HG02938 (cell line): ENCODE measurements at regions not wholly inside any gene's neighbourhood (a gene's known extent, or its start where the extent isn't known, plus 50 kb on each side); places are given as distances from the start of the nearest gene placed in this dataset.

ENCODE experiments used
- ATAC-seq: cut with Tn5 transposase; IDR thresholded peaks from one replicate; pipeline ENCODE4 v1.9.1; 2021; ENCODE audit warnings: mild to moderate bottlenecking, moderate library complexity; ENCODE audit not compliant: unreplicated experiment

GRCh38 chr11:130609121-130610035 lies 160.9 kb downstream of the ADAMTS15 start:
- no peak for ATAC-seq

GRCh38 chr11:130611791-130612251 lies 163.4 kb downstream of the ADAMTS15 start:
- no peak for ATAC-seq

GRCh38 chr11:130612291-130612851 lies 163.9 kb downstream of the ADAMTS15 start:
- ATAC-seq = no peak

- no peak for ATAC-seq
Measured at GRCh38 chr11:130613396-130613795, 165.0 kb downstream of the ADAMTS15 start.

- ATAC-seq = no peak
Measured at GRCh38 chr11:130614591-130614990, 166.1 kb downstream of the ADAMTS15 start.

- no peak for ATAC-seq
Measured at GRCh38 chr11:130615561-130615960, 167.1 kb downstream of the ADAMTS15 start.

GRCh38 chr11:130616573-130616972 lies 168.1 kb downstream of the ADAMTS15 start:
- ATAC-seq = no peak

- ATAC-seq = no peak
Measured at GRCh38 chr11:130617001-130617400, 168.6 kb downstream of the ADAMTS15 start.

GRCh38 chr11:130620548-130620947 lies 172.1 kb downstream of the ADAMTS15 start:
- no peak for ATAC-seq

GRCh38 chr11:130622141-130622542 lies 173.7 kb downstream of the ADAMTS15 start:
- no peak for ATAC-seq

GRCh38 chr11:130623670-130624668 lies 175.5 kb downstream of the ADAMTS15 start:
- ATAC-seq = no peak

GRCh38 chr11:130624971-130625544 lies 176.6 kb downstream of the ADAMTS15 start:
- no peak for ATAC-seq

GRCh38 chr11:130625578-130626306 lies 177.3 kb downstream of the ADAMTS15 start:
- ATAC-seq = no peak

GRCh38 chr11:130629039-130629438 lies 180.6 kb downstream of the ADAMTS15 start:
- ATAC-seq = no peak

GRCh38 chr11:130631119-130631518 lies 182.7 kb downstream of the ADAMTS15 start:
- no peak for ATAC-seq

- no peak for ATAC-seq
Measured at GRCh38 chr11:130633466-130633865, 185.0 kb downstream of the ADAMTS15 start.

GRCh38 chr11:130634186-130634585 lies 185.7 kb downstream of the ADAMTS15 start:
- ATAC-seq = no peak

GRCh38 chr11:130634961-130635473 lies 186.6 kb downstream of the ADAMTS15 start:
- no peak for ATAC-seq

GRCh38 chr11:130635937-130636630 lies 187.6 kb downstream of the ADAMTS15 start:
- ATAC-seq = no peak
